Prostate gland (tissue), 2 donors: ENCODE measurements at regions not wholly inside any gene's neighbourhood (a gene's known extent, or its start where the extent isn't known, plus 50 kb on each side); places are given as distances from the start of the nearest gene placed in this dataset.

Source experiments
- POLR2A ChIP-seq: fragments of 450-650 bp; IDR thresholded peaks from one replicate; pipeline ENCODE4 v1.6.1; 2016; ENCODE audit warnings: antibody characterized with exemption, mild to moderate bottlenecking
- POLR2AphosphoS5 ChIP-seq: sonication (generic); formaldehyde crosslinking; IDR thresholded peaks from one replicate; pipeline ENCODE4 v1.6.1; 2017; ENCODE audit warnings: antibody characterized with exemption
- TF ChIP-seq, protein P1 (sequence below), 4 experiments: fragments of 200-600 bp in 2 of 4; fragments of 450-650 bp in 2 of 4; sonication (generic) in 2 of 4; IDR thresholded peaks; 1 replicate in 3 of 4; 2 replicates in 1 of 4; pipeline ENCODE4 v1.5.1; 2016 to 2019; ENCODE audit warnings: antibody characterized with exemption in 4 of 4, mild to moderate bottlenecking in 2 of 4, moderate library complexity in 2 of 4

GRCh38 chr4:24266951-24267722 is 317.2 kb downstream of the DHX15 start:
- TF ChIP-seq, protein P1, sequence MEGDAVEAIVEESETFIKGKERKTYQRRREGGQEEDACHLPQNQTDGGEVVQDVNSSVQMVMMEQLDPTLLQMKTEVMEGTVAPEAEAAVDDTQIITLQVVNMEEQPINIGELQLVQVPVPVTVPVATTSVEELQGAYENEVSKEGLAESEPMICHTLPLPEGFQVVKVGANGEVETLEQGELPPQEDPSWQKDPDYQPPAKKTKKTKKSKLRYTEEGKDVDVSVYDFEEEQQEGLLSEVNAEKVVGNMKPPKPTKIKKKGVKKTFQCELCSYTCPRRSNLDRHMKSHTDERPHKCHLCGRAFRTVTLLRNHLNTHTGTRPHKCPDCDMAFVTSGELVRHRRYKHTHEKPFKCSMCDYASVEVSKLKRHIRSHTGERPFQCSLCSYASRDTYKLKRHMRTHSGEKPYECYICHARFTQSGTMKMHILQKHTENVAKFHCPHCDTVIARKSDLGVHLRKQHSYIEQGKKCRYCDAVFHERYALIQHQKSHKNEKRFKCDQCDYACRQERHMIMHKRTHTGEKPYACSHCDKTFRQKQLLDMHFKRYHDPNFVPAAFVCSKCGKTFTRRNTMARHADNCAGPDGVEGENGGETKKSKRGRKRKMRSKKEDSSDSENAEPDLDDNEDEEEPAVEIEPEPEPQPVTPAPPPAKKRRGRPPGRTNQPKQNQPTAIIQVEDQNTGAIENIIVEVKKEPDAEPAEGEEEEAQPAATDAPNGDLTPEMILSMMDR (IDR thresholded peaks at IDR 0.05), result no peak
- TF ChIP-seq POLR2A (no peak), POLR2AphosphoS5 (no peak)
